H9 (cell line): ENCODE measurements at regions not wholly inside any gene's neighbourhood (a gene's known extent, or its start where the extent isn't known, plus 50 kb on each side); places are given as distances from the start of the nearest gene placed in this dataset.

Source experiments
- DNase-seq: peaks from one replicate; pipeline ENCODE4 v3.0.0-alpha.2; 2017
- H2AFZ ChIP-seq: one replicate; pipeline ENCODE4 v1.6.1; 2013; ENCODE audit warnings: mild to moderate bottlenecking, low read length, control low read depth, moderate library complexity
- H2AK5ac ChIP-seq: 2 replicates; pipeline ENCODE4 v1.6.1; 2013; ENCODE audit warnings: low read length, control low read depth, mixed read lengths; ENCODE audit not compliant: insufficient read length
- H2BK120ac ChIP-seq: one replicate; pipeline ENCODE4 v1.6.1; 2013; ENCODE audit warnings: low read depth, mild to moderate bottlenecking, low read length, control low read depth, inconsistent platforms; ENCODE audit not compliant: poor library complexity, severe bottlenecking
- H2BK12ac ChIP-seq: 2 replicates; pipeline ENCODE4 v1.6.1; 2013; ENCODE audit warnings: low read length, control low read depth, mixed read lengths, low read depth; ENCODE audit not compliant: insufficient read length
- H2BK15ac ChIP-seq: 2 replicates; pipeline ENCODE4 v1.6.1; 2013; ENCODE audit warnings: low read depth, low read length, control low read depth
- H2BK20ac ChIP-seq: one replicate; pipeline ENCODE4 v1.6.1; 2013; ENCODE audit warnings: low read depth, mild to moderate bottlenecking, low read length, control low read depth, inconsistent platforms; ENCODE audit not compliant: poor library complexity, severe bottlenecking
- H2BK5ac ChIP-seq: 2 replicates; pipeline ENCODE4 v1.6.1; 2013; ENCODE audit warnings: low read length, control low read depth, mixed read lengths; ENCODE audit not compliant: insufficient read length
- H3K14ac ChIP-seq: 2 replicates; pipeline ENCODE4 v1.6.1; 2013; ENCODE audit warnings: low read length, control low read depth; ENCODE audit not compliant: insufficient read depth
- H3K18ac ChIP-seq: 2 replicates; pipeline ENCODE4 v1.6.1; 2013; ENCODE audit warnings: low read depth, mild to moderate bottlenecking, mixed read lengths, low read length, control low read depth; ENCODE audit not compliant: insufficient read length
- H3K23ac ChIP-seq: 2 replicates; pipeline ENCODE4 v1.6.1; 2013; ENCODE audit warnings: low read length, control low read depth, mixed read lengths, low read depth; ENCODE audit not compliant: insufficient read length
- H3K23me2 ChIP-seq: 2 replicates; pipeline ENCODE4 v1.6.1; 2013; ENCODE audit warnings: low read depth, mild to moderate bottlenecking, mixed read lengths, low read length, control low read depth; ENCODE audit not compliant: insufficient read length, poor library complexity, severe bottlenecking
- H3K27ac ChIP-seq: 2 replicates; pipeline ENCODE4 v1.5.1; 2013; ENCODE audit warnings: low read length, control low read depth, mixed read lengths, low read depth; ENCODE audit not compliant: insufficient read length
- H3K27me3 ChIP-seq: 2 replicates; pipeline ENCODE4 v1.6.1; 2013; ENCODE audit warnings: low read length, control low read depth, inconsistent platforms; ENCODE audit not compliant: insufficient read depth
- H3K4ac ChIP-seq: 2 replicates; pipeline ENCODE4 v1.6.1; 2013; ENCODE audit warnings: low read depth, mild to moderate bottlenecking, control low read depth, inconsistent platforms, low read length, moderate library complexity
- H3K4me1 ChIP-seq: 2 replicates; pipeline ENCODE4 v1.6.1; 2013; ENCODE audit warnings: low read length, control low read depth, inconsistent platforms; ENCODE audit not compliant: insufficient read depth
- H3K4me2 ChIP-seq: 2 replicates; pipeline ENCODE4 v1.6.1; 2013; ENCODE audit warnings: low read length, control low read depth, mixed read lengths; ENCODE audit not compliant: insufficient read length, insufficient read depth
- H3K56ac ChIP-seq: 2 replicates; pipeline ENCODE4 v1.6.1; 2013; ENCODE audit warnings: low read depth, mild to moderate bottlenecking, mixed read lengths, low read length, control low read depth; ENCODE audit not compliant: insufficient read length
- H3K79me1 ChIP-seq: 2 replicates; pipeline ENCODE4 v1.6.1; 2013; ENCODE audit warnings: low read depth, mild to moderate bottlenecking, moderate library complexity, low read length, control low read depth, inconsistent platforms; ENCODE audit not compliant: insufficient read depth, poor library complexity, severe bottlenecking
- H3K79me2 ChIP-seq: 2 replicates; pipeline ENCODE4 v1.6.1; 2013; ENCODE audit warnings: low read length, control low read depth, inconsistent platforms; ENCODE audit not compliant: insufficient read depth
- H3K9ac ChIP-seq: 2 replicates; pipeline ENCODE4 v1.6.1; 2013; ENCODE audit warnings: low read length, control low read depth, mixed read lengths; ENCODE audit not compliant: insufficient read length; ENCODE audit errors: extremely low read depth
- H3K9me3 ChIP-seq: one replicate; pipeline ENCODE4 v1.6.1; 2013; ENCODE audit warnings: low read depth, low read length, inconsistent platforms; ENCODE audit not compliant: control insufficient read depth
- H3T11ph ChIP-seq: one replicate; pipeline ENCODE4 v1.6.1; 2013; ENCODE audit warnings: mild to moderate bottlenecking, low read length, control low read depth, inconsistent platforms
- H4K20me1 ChIP-seq: one replicate; pipeline ENCODE4 v1.6.1; 2013; ENCODE audit not compliant: control insufficient read depth, insufficient read length, insufficient read depth
- H4K5ac ChIP-seq: 2 replicates; pipeline ENCODE4 v1.6.1; 2013; ENCODE audit warnings: low read depth, mild to moderate bottlenecking, mixed read lengths, low read length, control low read depth; ENCODE audit not compliant: insufficient read length
- H4K8ac ChIP-seq: replicated peaks from 2 replicates; pipeline ENCODE4 v1.6.1; 2013; ENCODE audit warnings: low read length, control low read depth, mixed read lengths, low read depth; ENCODE audit not compliant: insufficient read length
- H4K91ac ChIP-seq: 2 replicates; pipeline ENCODE4 v1.6.1; 2013; ENCODE audit warnings: low read depth, mild to moderate bottlenecking, moderate library complexity, mixed read lengths, low read length, control low read depth; ENCODE audit not compliant: insufficient read length
- H3K27ac Mint-ChIP-seq, 3 experiments: 2 replicates in 2 of 3; 3 replicates in 1 of 3; pipeline ENCODE4 v1.8.0; 2020 to 2021; ENCODE audit warnings: mixed read lengths in 3 of 3, mild to moderate bottlenecking in 1 of 3, moderate library complexity in 1 of 3
- H3K27me3 Mint-ChIP-seq: 2 replicates; pipeline ENCODE4 v1.8.0; 2021; ENCODE audit warnings: low read depth, mild to moderate bottlenecking, moderate library complexity, mixed read lengths
- H3K36me3 Mint-ChIP-seq, 3 experiments: 2 replicates in 2 of 3; 3 replicates in 1 of 3; pipeline ENCODE4 v1.8.0; 2020 to 2021; ENCODE audit warnings: low read depth in 3 of 3, mixed read lengths in 3 of 3; ENCODE audit not compliant: insufficient read depth in 1 of 3
- H3K4me1 Mint-ChIP-seq, 2 experiments: 2 replicates each; pipeline ENCODE4 v1.8.0; 2020; ENCODE audit warnings: mixed read lengths in 2 of 2
- H3K4me3 Mint-ChIP-seq, 2 experiments: 2 replicates in 1 of 2; 3 replicates in 1 of 2; pipeline ENCODE4 v1.8.0; 2020 to 2021; ENCODE audit warnings: mild to moderate bottlenecking in 2 of 2, mixed read lengths in 2 of 2, moderate library complexity in 1 of 2
- H3K9me3 Mint-ChIP-seq, 2 experiments: 2 replicates in 1 of 2; 3 replicates in 1 of 2; pipeline ENCODE4 v1.8.0; 2020; ENCODE audit warnings: mild to moderate bottlenecking in 2 of 2, mixed read lengths in 2 of 2, moderate library complexity in 1 of 2
- TF ChIP-seq, protein P1 (sequence below): fragments of 200-600 bp; sonication (generic); conservative IDR thresholded peaks from 3 replicates; pipeline ENCODE4 v1.8.0; 2021; ENCODE audit warnings: antibody characterized with exemption, mild to moderate bottlenecking

DNA sequence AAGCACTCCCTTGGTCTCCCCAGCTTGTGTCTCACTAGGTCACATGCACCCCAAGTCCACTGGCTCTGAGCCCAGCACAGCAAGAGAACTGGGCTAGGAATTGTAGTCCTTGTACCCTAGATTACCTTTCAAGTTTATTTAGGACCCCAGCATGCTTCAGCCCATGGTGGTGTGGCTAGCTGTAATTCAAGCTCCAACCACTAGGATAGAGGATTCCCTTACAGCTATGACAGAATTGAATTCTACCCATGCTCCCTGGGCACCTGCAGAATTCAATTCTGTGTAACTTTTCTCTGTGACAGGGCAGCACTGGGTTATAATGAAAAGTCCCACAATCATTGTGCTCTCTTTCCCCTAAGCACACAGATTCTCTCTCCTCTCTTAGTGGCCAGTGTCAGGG, 253.8 kb upstream of the DMD start:
- Histone ChIP-seq H3K23me2 (no peaks in the 10 kb centered on the region), H4K20me1 (no peaks in the 10 kb centered on the region), H3K4me2 (no peak overlapping the region), H3K79me2 (no peaks in the 10 kb centered on the region), H2BK120ac (no peak overlapping the region), H3K9ac (no peak overlapping the region), H3K56ac (no peak overlapping the region), H3K23ac (no peak overlapping the region), H3K9me3 (no peaks in the 10 kb centered on the region), H3K18ac (no peak overlapping the region), H3K14ac (no peak overlapping the region), H2BK5ac (no peak overlapping the region), H2AK5ac (no peak overlapping the region), H4K5ac (no peak overlapping the region), H3K4me1 (no peaks in the 10 kb centered on the region), H3K27me3 (no peaks in the 10 kb centered on the region), H2BK15ac (no peak overlapping the region), H3T11ph (no peak overlapping the region), H2AFZ (no peak overlapping the region), H3K27ac (no peak overlapping the region), H3K79me1 (no peaks in the 10 kb centered on the region), H3K4ac (no peak overlapping the region), H4K91ac (no peak overlapping the region), H2BK20ac (no peak overlapping the region), H4K8ac (no peak overlapping the region), H2BK12ac (no peak overlapping the region)
- Mint-ChIP-seq H3K9me3 (peaks cover 3 to 46% of the 10 kb centered on the region in 2 experiments), H3K27ac (no peak overlapping the region), H3K27me3 (no peaks in the 10 kb centered on the region), H3K4me3 (no peak overlapping the region), H3K4me1 (no peaks in the 10 kb centered on the region; a peak in 1 of 4 replicates), H3K36me3 (no peaks in the 10 kb centered on the region)
- TF ChIP-seq, protein P1, sequence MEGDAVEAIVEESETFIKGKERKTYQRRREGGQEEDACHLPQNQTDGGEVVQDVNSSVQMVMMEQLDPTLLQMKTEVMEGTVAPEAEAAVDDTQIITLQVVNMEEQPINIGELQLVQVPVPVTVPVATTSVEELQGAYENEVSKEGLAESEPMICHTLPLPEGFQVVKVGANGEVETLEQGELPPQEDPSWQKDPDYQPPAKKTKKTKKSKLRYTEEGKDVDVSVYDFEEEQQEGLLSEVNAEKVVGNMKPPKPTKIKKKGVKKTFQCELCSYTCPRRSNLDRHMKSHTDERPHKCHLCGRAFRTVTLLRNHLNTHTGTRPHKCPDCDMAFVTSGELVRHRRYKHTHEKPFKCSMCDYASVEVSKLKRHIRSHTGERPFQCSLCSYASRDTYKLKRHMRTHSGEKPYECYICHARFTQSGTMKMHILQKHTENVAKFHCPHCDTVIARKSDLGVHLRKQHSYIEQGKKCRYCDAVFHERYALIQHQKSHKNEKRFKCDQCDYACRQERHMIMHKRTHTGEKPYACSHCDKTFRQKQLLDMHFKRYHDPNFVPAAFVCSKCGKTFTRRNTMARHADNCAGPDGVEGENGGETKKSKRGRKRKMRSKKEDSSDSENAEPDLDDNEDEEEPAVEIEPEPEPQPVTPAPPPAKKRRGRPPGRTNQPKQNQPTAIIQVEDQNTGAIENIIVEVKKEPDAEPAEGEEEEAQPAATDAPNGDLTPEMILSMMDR = peak; percentile 65
- no peak for DNase-seq
